ENCODE measurements at regions not wholly inside any gene's neighbourhood (a gene's known extent, or its start where the extent isn't known, plus 50 kb on each side); places are given as distances from the start of the nearest gene placed in this dataset.

- Histone ChIP-seq H3K56ac (replicated peaks; ENCODE audit: insufficient read length, low read depth, low read length) (no peak overlapping the region), H4K20me1 (replicated peaks in 1 of 2; ENCODE audit: control insufficient read depth in 1 of 2, insufficient read depth in 2 of 2, low read length in 2 of 2) (no peaks in the 10 kb centered on the region), H3K14ac (ENCODE audit: insufficient read length) (no peak overlapping the region), H3K79me2 (ENCODE audit: control insufficient read depth in 1 of 2, insufficient read depth in 2 of 2, low read length in 2 of 2) (no peaks in the 10 kb centered on the region), H2BK120ac (replicated peaks; ENCODE audit: low read depth, low read length) (no peak overlapping the region), H2BK12ac (ENCODE audit: low read depth, low read length) (no peak overlapping the region), H3K18ac (ENCODE audit: extremely low read depth, low read length) (no peak overlapping the region), H2BK5ac (ENCODE audit: low read depth, low read length) (no peak overlapping the region), H4K8ac (ENCODE audit: extremely low read depth, insufficient read depth, low read length) (no peak overlapping the region), H3K23ac (ENCODE audit: insufficient read length) (no peak overlapping the region), H3K27ac (ENCODE audit: low read depth, low read length) (no peak overlapping the region), H3K9ac (replicated peaks in 1 of 4; ENCODE audit: extremely low read depth in 1 of 4, low read depth in 3 of 4, low read length in 3 of 4) (no peak overlapping the region), H3K4me1 (replicated peaks in 1 of 4; ENCODE audit: control insufficient read depth in 3 of 4, insufficient read depth in 4 of 4, low read length in 3 of 4) (peaks cover 0 to 3% (median 0%) of the 10 kb centered on the region in 4 experiments; a peak in 1 of 7 replicates), H3K4ac (replicated peaks; ENCODE audit: insufficient read length, low read depth, low read length) (no peak overlapping the region), H3K27me3 (replicated peaks in 1 of 4; ENCODE audit: control insufficient read depth in 3 of 4, extremely low read depth in 1 of 4, insufficient read depth in 3 of 4, low read length in 3 of 4) (no peaks in the 10 kb centered on the region), H2BK15ac (ENCODE audit: low read length) (no peak overlapping the region), H3K36me3 (ENCODE audit: control insufficient read depth in 2 of 4, insufficient read depth in 4 of 4, low read length in 3 of 4) (no peaks in the 10 kb centered on the region), H3K23me2 (ENCODE audit: low read depth, low read length) (no peaks in the 10 kb centered on the region), H4K91ac (replicated peaks; ENCODE audit: insufficient read length, low read length) (no peak overlapping the region), H3K79me1 (ENCODE audit: low read depth, low read length) (no peaks in the 10 kb centered on the region), H3K4me3 (ENCODE audit: extremely low read depth in 1 of 4, insufficient read depth in 2 of 4, low read depth in 3 of 4, low read length in 4 of 4) (no peak overlapping the region), H2BK20ac (ENCODE audit: low read length) (no peak overlapping the region), H4K5ac (ENCODE audit: insufficient read length, low read depth, low read length) (no peak overlapping the region), H3K9me3 (ENCODE audit: insufficient read depth in 2 of 2, low read depth in 1 of 2, low read length in 1 of 2) (no peaks in the 10 kb centered on the region), H2AK5ac (ENCODE audit: low read depth, low read length) (no peak overlapping the region), H2AFZ (ENCODE audit: low read length) (no peak overlapping the region), H3K4me2 (ENCODE audit: insufficient read depth in 1 of 2, low read depth in 2 of 2, low read length in 2 of 2) (no peak overlapping the region)
- no peak for FAIRE-seq
- CTCF ChIA-PET (ENCODE audit: partially characterized antibody) = no interaction called here
- WGBS, 2 experiments (ENCODE audit: extremely low coverage in 1 of 2, insufficient coverage in 1 of 2, insufficient read length in 1 of 2, insufficient replicate concordance in 2 of 2, low coverage in 1 of 2, low lambda C conversion rate in 2 of 2, missing lambda C conversion rate in 1 of 2) = 86% methylated on average over 3 of the region's 3 CpGs; no CpG with 5 or more reads in 1 of the 2 experiments
- POLR2A ChIA-PET (ENCODE audit: partially characterized antibody) = no interaction called here
- no peak for DNase-seq (ENCODE audit: low read depth in 1 of 2, low spot score in 2 of 2)
- TF ChIP-seq KDM1A (IDR thresholded peaks at IDR 0.05; ENCODE audit: borderline replicate concordance, low read length) (no peak), SIN3A (conservative IDR thresholded peaks at IDR 0.05 in 1 of 2, IDR thresholded peaks at IDR 0.05 in 1 of 2; ENCODE audit: low read depth in 1 of 2, low read length in 2 of 2) (no peak), EGR1 (IDR thresholded peaks at IDR 0.05; ENCODE audit: borderline replicate concordance, low read depth, low read length) (no peak)
Measured at GRCh38 chr9:26033336-26033735, 355.1 kb upstream of the TUSC1 start.
